Breast epithelium (tissue), 4 donors: ENCODE measurements at regions not wholly inside any gene's neighbourhood (a gene's known extent, or its start where the extent isn't known, plus 50 kb on each side); places are given as distances from the start of the nearest gene placed in this dataset.

Source experiments
- DNase-seq, 2 donors: peaks; one replicate each; pipeline ENCODE4 v3.0.0-alpha.2; 2019; ENCODE audit warnings: low spot score in 2 of 2
- H3K27ac ChIP-seq, 2 donors: fragments of 200-600 bp; sonication (generic) in 1 of 2; one replicate each; pipeline ENCODE4 v1.5.1; 2016 to 2019; ENCODE audit warnings: mild to moderate bottlenecking in 1 of 2
- H3K27me3 ChIP-seq, 2 donors: fragments of 200-600 bp; sonication (generic) in 1 of 2; one replicate each; pipeline versions ENCODE4 v1.5.1 to v1.6.0; 2017 to 2019; ENCODE audit warnings: control low read depth in 1 of 2, mild to moderate bottlenecking in 1 of 2
- H3K36me3 ChIP-seq: fragments of 200-600 bp; one replicate; pipeline ENCODE4 v1.5.1; 2019
- H3K4me1 ChIP-seq, 2 donors: fragments of 200-600 bp; sonication (generic); one replicate each; pipeline ENCODE4 v1.5.1; 2016 to 2019; ENCODE audit warnings: control low read depth in 1 of 2
- H3K4me3 ChIP-seq, 3 donors: fragments of 200-600 bp; sonication (generic); 1 replicate in 2 of 3; 2 replicates in 1 of 3; pipeline ENCODE4 v1.5.1; 2016 to 2019; ENCODE audit warnings: mild to moderate bottlenecking in 3 of 3, moderate library complexity in 2 of 3
- H3K9me3 ChIP-seq, 2 donors: fragments of 200-600 bp; sonication (generic) in 1 of 2; one replicate each; pipeline ENCODE4 v1.5.1; 2016 to 2019; ENCODE audit warnings: control low read depth in 1 of 2
- CTCF ChIP-seq, 3 donors: fragments of 450-650 bp; IDR thresholded peaks; one replicate each; pipeline ENCODE4 v1.5.1; 2016 to 2017; ENCODE audit warnings: antibody characterized with exemption in 3 of 3, mild to moderate bottlenecking in 3 of 3, moderate library complexity in 3 of 3
- POLR2A ChIP-seq: fragments of 450-650 bp; IDR thresholded peaks from one replicate; pipeline ENCODE4 v1.6.1; 2016; ENCODE audit warnings: antibody characterized with exemption, mild to moderate bottlenecking, moderate library complexity
- POLR2AphosphoS5 ChIP-seq, 3 donors: sonication (generic); formaldehyde crosslinking; IDR thresholded peaks; one replicate each; pipeline ENCODE4 v1.6.1; 2017; ENCODE audit warnings: antibody characterized with exemption in 3 of 3
- intact Hi-C: fragments of 100-400 bp; cut with DNase I; formaldehyde crosslinking; loops from one replicate; pipeline ENCODE4 v1.15.1; 2023; ENCODE audit warnings: low total_unique reads

- DNase-seq = no peak
- H3K27ac ChIP-seq = no peak overlapping the region
- intact Hi-C loops = no loop called here
Observed at GRCh38 chr22:27439131-27439530, 362.4 kb downstream of the MN1 start.

GRCh38 chr22:27440304-27440865 lies 361.2 kb downstream of the MN1 start:
- H3K27me3 ChIP-seq = no peaks in the 10 kb centered on the region
- no peak overlapping the region for H3K27ac ChIP-seq
- peaks cover 0 to 8% of the 10 kb centered on the region in 2 donors for H3K4me1 ChIP-seq
- DNase-seq = no peak
- intact Hi-C loops = no loop called here
- no peak for TF ChIP-seq POLR2AphosphoS5 (IDR thresholded peaks at IDR 0.05)
- TF ChIP-seq POLR2A = no peak
- TF ChIP-seq CTCF (IDR thresholded peaks at IDR 0.05) = no peak
- no peaks in the 10 kb centered on the region for H3K36me3 ChIP-seq
- no peak overlapping the region for H3K4me3 ChIP-seq
- no peaks in the 10 kb centered on the region for H3K9me3 ChIP-seq

More at GRCh38 chr22:27439131-27439530, 362.4 kb downstream of the MN1 start:
- TF ChIP-seq POLR2A (no peak), POLR2AphosphoS5 (IDR thresholded peaks at IDR 0.05) (no peak), CTCF (IDR thresholded peaks at IDR 0.05) (no peak)
- Histone ChIP-seq H3K4me1 (peaks cover 0 to 8% of the 10 kb centered on the region in 2 donors), H3K9me3 (no peaks in the 10 kb centered on the region), H3K4me3 (no peak overlapping the region), H3K36me3 (no peaks in the 10 kb centered on the region), H3K27me3 (no peaks in the 10 kb centered on the region)

- intact Hi-C loops = no loop called here
- no peaks in the 10 kb centered on the region for H3K9me3 ChIP-seq
- H3K36me3 ChIP-seq = no peaks in the 10 kb centered on the region
- H3K4me1 ChIP-seq = peaks cover 0 to 8% of the 10 kb centered on the region in 2 donors
- H3K27me3 ChIP-seq = no peaks in the 10 kb centered on the region
- no peak overlapping the region for H3K4me3 ChIP-seq
- no peak for DNase-seq
- H3K27ac ChIP-seq = no peak overlapping the region
- no peak for TF ChIP-seq POLR2A
Observed at GRCh38 chr22:27441706-27442475, 359.7 kb downstream of the MN1 start.

GRCh38 chr22:27443306-27443705 lies 358.2 kb downstream of the MN1 start:
- H3K27ac ChIP-seq = no peak overlapping the region
- H3K4me3 ChIP-seq = no peak overlapping the region
- TF ChIP-seq POLR2AphosphoS5 (IDR thresholded peaks at IDR 0.05) (no peak), CTCF (IDR thresholded peaks at IDR 0.05) (no peak), POLR2A (no peak)
- intact Hi-C loops = no loop called here
- H3K27me3 ChIP-seq = no peaks in the 10 kb centered on the region
- no peaks in the 10 kb centered on the region for H3K36me3 ChIP-seq
- no peak for DNase-seq
- peaks cover 0 to 5% of the 10 kb centered on the region in 2 donors for H3K4me1 ChIP-seq
- no peaks in the 10 kb centered on the region for H3K9me3 ChIP-seq

GRCh38 chr22:27445881-27446280 lies 355.7 kb downstream of the MN1 start:
- Histone ChIP-seq H3K27me3 (no peaks in the 10 kb centered on the region), H3K36me3 (no peaks in the 10 kb centered on the region), H3K27ac (no peak overlapping the region), H3K4me3 (no peak overlapping the region), H3K4me1 (no peaks in the 10 kb centered on the region), H3K9me3 (peaks cover 0 to 7% of the 10 kb centered on the region in 2 donors)
- intact Hi-C loops = loop anchor here (1.0 kb wide), 1 partner anchor 18 kb away; no protein-coding TSS in a partner anchor
- no peak for DNase-seq
- TF ChIP-seq POLR2AphosphoS5 (IDR thresholded peaks at IDR 0.05) = no peak

- Histone ChIP-seq H3K9me3 (peaks cover 0 to 12% of the 10 kb centered on the region in 2 donors), H3K27me3 (no peaks in the 10 kb centered on the region), H3K36me3 (no peaks in the 10 kb centered on the region), H3K27ac (no peak overlapping the region), H3K4me1 (no peaks in the 10 kb centered on the region), H3K4me3 (no peak overlapping the region)
- intact Hi-C loops = no loop called here
- TF ChIP-seq POLR2A (no peak), POLR2AphosphoS5 (IDR thresholded peaks at IDR 0.05) (no peak), CTCF (IDR thresholded peaks at IDR 0.05) (no peak)
- DNase-seq = no peak
Observed at GRCh38 chr22:27447289-27447688, 354.3 kb downstream of the MN1 start.
